HG03095 (cell line): ENCODE measurements at regions not wholly inside any gene's neighbourhood (a gene's known extent, or its start where the extent isn't known, plus 50 kb on each side); places are given as distances from the start of the nearest gene placed in this dataset.
A peak's percentile ranks its signal among the peaks of the same experiment; 100 is the strongest.

Source experiments
- ATAC-seq: cut with Tn5 transposase; IDR thresholded peaks from one replicate; pipeline ENCODE4 v1.9.1; 2021; ENCODE audit warnings: moderate library complexity; ENCODE audit not compliant: unreplicated experiment

GRCh38 chr2:144163592-144163991 lies 356.3 kb downstream of the ZEB2 start:
- ATAC-seq = no peak

DNA sequence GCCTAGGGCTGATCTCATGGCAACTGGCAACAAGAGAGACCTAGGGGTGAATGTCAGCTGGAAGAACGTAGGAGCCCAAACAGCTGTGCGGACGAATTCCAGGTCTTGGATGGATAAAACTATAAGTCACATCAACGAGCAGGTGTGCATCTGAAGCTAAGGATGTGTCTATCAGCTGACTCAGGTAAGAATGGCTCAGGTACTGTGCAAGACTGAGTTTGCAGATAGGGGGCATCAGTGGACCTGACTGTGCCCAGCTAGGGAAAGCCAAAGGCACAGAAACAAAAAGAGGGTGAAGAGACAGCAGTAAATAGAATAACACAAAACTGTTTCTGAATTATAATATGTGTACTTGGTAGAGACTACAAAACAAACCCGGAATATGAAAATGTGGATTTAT lies 357.3 kb downstream of the ZEB2 start:
- ATAC-seq = peak; percentile 70

- ATAC-seq = no peak
Observed at GRCh38 chr2:144161061-144161460, 358.9 kb downstream of the ZEB2 start.

DNA sequence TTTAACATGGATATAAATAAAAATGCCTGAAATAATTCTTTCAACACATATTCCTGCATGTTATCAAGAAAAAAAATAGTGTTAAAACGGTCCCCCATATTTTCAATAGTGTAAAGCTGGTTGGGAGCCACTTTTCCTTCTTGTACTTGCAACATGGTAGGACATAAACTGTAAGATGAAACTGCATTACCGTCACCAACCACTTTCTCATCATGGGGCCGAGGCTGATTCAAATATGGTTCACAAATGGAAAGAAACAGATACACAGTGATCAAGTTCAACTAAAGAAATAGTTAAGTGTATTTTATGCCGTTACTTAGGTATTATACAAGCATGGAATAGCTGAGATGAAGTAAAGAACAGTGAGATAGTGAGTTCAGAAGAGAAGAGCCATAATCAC lies 360.7 kb downstream of the ZEB2 start:
- ATAC-seq = no peak

GRCh38 chr2:144158096-144158495 lies 361.8 kb downstream of the ZEB2 start:
- ATAC-seq = no peak

GRCh38 chr2:144156736-144157640 lies 362.9 kb downstream of the ZEB2 start:
- ATAC-seq = peak; percentile 46

- ATAC-seq = no peak
Observed at GRCh38 chr2:144154205-144154604, 365.7 kb downstream of the ZEB2 start.

DNA sequence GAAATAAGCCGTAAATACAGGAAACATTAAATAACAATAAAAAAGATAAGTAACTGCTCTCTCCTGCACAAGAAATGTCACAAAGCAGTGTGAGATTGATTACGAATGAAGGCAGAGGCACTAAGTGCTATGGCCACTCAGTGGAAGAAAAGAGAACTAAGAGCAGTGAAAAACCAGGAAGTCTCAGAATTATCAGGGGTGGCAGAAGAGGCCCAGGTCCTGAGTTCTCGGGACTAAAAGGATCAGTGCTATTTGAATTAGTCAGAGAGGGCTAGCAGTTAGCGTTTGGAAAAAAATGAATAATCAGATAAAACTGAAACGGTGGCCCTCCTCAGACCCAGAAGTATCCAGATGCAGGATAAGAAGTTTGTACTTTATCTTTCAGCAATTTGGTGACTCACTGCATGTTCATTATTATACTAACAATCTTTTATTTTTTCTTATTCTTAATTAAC lies 367.1 kb downstream of the ZEB2 start:
- ATAC-seq = no peak

GRCh38 chr2:144151851-144152250 lies 368.1 kb downstream of the ZEB2 start:
- no peak for ATAC-seq

- ATAC-seq = no peak
Observed at GRCh38 chr2:144151405-144151804, 368.5 kb downstream of the ZEB2 start.

- ATAC-seq = no peak
Observed at GRCh38 chr2:144147356-144147755, 372.6 kb downstream of the ZEB2 start.

DNA sequence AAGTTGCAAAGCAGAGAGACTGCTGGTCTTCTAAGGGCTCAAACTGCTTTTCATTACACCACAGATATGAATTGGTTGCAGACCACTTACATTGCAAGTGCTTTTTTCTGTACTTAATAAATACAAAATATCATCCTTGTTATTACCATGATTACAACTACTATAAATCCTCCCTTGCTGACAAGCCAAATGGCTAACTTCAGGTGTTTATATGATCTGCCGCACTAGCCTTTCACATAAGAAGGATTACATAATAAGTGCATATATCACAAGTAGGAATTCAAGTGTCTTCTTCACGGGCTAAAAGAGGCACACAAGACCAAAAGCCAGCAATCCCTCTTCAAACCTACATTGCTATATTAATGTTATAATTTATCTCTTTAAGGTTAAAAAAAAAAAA lies 373.0 kb downstream of the ZEB2 start:
- ATAC-seq = no peak

DNA sequence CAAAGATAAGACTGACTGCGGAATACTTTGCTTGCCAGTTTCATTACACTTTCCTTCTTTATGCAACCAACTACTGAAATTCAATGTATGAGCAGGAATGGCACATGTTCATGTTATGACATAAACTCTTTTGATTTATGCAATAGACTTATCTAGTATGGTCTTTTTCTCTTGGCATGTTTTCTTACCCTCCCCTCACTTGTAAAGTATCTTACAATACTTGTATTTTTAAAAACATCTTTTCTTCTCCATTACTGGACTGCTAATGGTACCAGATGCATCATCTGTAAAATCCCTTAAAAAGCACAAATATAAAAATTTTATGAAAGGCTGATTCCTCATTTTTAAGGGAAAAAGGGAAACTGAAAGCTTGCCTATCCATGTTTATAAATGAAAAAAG lies 373.8 kb downstream of the ZEB2 start:
- ATAC-seq = no peak

DNA sequence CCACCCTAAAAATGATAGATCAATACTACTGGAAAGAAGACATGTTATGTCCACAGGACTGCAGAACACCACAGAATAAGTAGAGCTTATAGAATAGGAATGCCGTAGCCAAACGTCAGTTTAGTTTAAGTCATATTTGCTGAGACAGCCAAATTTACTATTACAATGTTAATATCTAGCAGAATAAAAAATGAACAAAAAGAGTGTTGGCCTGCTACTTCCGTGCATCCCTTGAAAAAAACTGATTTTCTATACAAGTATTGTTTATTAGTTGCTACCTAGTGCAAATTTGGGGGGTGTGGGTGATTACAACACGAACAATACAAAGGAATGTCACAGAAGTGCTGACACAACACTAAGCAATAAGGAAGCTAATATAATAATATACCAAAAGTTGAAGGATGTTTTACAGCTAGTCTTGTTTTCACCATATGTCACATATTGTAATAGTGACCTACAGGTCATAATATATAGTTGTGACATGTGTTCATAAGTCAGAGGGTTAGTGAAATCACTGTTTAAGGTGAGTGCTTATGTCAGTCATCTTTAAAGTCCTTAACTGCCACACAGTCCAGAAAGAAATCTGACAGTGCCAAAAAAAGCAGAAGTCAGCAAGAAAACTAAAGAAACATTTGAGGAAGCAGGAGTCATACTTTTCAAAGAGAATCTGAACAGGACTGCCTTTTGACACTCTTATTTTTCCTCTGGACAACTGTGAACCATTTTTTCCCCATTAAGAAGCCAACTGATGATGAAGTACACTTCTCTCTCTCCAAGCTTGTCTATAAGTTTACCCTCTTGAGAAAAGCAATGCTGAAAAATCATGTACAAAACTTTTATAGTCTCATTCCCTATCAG lies 376.4 kb downstream of the ZEB2 start:
- no peak for ATAC-seq

- no peak for ATAC-seq
Observed at GRCh38 chr2:144140891-144141290, 379.0 kb downstream of the ZEB2 start.

- ATAC-seq = no peak
Observed at GRCh38 chr2:144137705-144138428, 382.1 kb downstream of the ZEB2 start.

DNA sequence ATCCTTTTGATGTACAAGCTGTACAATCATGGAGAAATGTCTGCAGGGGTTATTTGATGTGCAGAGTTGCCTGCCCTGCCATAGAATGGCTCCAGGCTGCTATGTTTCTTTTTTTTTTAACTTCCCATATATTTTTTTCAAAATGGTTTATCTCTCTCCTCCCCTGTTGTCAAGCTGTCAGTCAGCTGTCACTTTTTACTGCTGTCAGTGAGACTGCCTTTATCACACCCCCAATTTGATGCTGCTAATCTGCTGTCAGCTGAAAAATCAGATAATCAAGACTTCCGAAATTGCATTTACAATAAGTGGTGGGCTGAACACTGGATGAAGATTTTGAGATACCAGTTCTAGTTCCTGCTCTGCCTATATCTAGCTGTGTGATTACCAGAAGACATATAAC lies 382.6 kb downstream of the ZEB2 start:
- ATAC-seq = no peak

DNA sequence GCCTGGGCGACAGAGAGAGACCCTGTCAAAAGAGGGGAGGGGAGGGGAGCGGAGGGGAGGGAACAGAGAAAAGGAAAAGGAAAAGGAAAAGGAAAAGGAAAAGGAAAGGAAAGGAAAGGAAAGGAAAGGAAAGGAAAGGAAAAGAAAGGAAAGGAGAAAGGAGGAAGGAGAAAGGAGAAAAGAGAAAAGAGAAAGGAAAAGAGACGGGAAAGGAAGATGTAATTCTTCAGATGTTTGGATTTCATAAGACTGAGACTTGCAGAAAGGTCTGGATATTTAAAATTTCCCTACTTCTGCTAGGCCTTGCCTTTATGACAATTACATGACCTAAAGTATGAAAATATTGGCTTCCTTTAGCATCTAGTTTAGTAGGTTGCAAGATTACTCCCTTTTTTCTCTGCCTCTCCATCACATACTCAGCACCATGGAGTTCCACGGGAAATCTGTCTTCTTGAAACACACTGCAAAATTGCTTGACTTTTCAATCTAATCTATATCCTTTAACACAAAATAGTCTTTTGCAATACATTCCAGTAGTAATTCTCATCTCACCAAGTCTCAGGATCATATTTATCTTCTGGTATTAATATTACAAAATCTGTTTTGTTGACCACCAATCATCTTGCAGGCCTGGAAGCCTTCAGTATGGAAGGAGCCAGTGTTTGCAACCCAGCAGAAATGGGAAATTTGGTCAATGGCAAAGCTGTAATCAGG lies 383.5 kb downstream of the ZEB2 start:
- no peak for ATAC-seq

GRCh38 chr2:144133936-144134665 lies 385.8 kb downstream of the ZEB2 start:
- no peak for ATAC-seq

DNA sequence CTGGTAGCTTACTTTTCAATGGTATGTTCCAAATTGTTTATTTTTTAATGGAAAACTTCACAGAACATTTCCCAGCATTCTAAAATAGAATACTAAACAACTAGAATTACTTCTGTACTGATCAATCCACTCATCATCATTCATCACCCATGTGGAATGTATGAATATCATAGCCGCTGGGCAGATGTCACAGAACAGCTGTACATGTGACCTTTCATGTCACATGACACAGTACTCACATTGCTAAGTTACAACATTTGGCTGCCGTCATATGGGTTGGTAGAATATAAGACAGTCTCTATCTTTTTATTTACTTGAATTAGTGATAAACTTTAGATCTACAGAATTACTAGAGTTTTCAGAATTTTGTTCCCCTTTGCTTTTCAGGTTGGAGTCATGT lies 387.6 kb downstream of the ZEB2 start:
- no peak for ATAC-seq
